Smooth muscle cell (in vitro differentiated cells): ENCODE measurements at regions not wholly inside any gene's neighbourhood (a gene's known extent, or its start where the extent isn't known, plus 50 kb on each side); places are given as distances from the start of the nearest gene placed in this dataset.
A peak's percentile ranks its signal among the peaks of the same experiment; 100 is the strongest.

Experiments
- DNase-seq: peaks from one replicate; lab custom pipeline; 2025; ENCODE audit not compliant: unreplicated experiment; lab: John Stamatoyannopoulos, UW
- H2AFZ ChIP-seq: fragments of 200-600 bp; sonication (generic); 2 replicates; pipeline ENCODE4 v1.6.0; 2016; ENCODE audit warnings: antibody characterized with exemption, low read depth, mild to moderate bottlenecking
- H3F3A ChIP-seq: fragments of 200-600 bp; sonication (generic); 2 replicates; pipeline ENCODE4 v1.6.0; 2017; ENCODE audit warnings: antibody characterized with exemption, low read depth
- H3K27ac ChIP-seq: fragments of 200-600 bp; sonication (generic); 2 replicates; pipeline ENCODE4 v1.5.1; 2016; ENCODE audit warnings: low read depth, mild to moderate bottlenecking
- H3K27me3 ChIP-seq: fragments of 200-600 bp; sonication (generic); 2 replicates; pipeline ENCODE4 v1.6.1; 2016; ENCODE audit warnings: low read depth, mild to moderate bottlenecking
- H3K36me3 ChIP-seq: fragments of 200-600 bp; sonication (generic); 2 replicates; pipeline ENCODE4 v1.5.1; 2016; ENCODE audit warnings: low read depth
- H3K4me1 ChIP-seq: fragments of 200-600 bp; sonication (generic); 2 replicates; pipeline ENCODE4 v1.5.1; 2016; ENCODE audit warnings: low read depth
- H3K4me2 ChIP-seq: fragments of 200-600 bp; sonication (generic); 2 replicates; pipeline ENCODE4 v1.6.0; 2016; ENCODE audit warnings: mild to moderate bottlenecking
- H3K4me3 ChIP-seq: fragments of 200-600 bp; sonication (generic); 2 replicates; pipeline ENCODE4 v1.5.1; 2016; ENCODE audit warnings: mild to moderate bottlenecking
- H3K79me2 ChIP-seq: fragments of 200-600 bp; sonication (generic); 2 replicates; pipeline ENCODE4 v1.6.0; 2016; ENCODE audit warnings: low read depth, mild to moderate bottlenecking
- H3K9ac ChIP-seq: fragments of 200-600 bp; sonication (generic); 2 replicates; pipeline ENCODE4 v1.6.0; 2016; ENCODE audit warnings: low read depth
- H3K9me3 ChIP-seq: fragments of 200-600 bp; sonication (generic); replicated peaks from 2 replicates; pipeline ENCODE4 v1.5.1; 2016; ENCODE audit warnings: low read depth
- H4K20me1 ChIP-seq: fragments of 200-600 bp; sonication (generic); 2 replicates; pipeline ENCODE4 v1.6.0; 2016; ENCODE audit warnings: low read depth
- CTCF ChIP-seq: fragments of 200-600 bp; sonication (generic); IDR thresholded peaks from 2 replicates; pipeline ENCODE4 v1.5.1; 2017; ENCODE audit warnings: borderline replicate concordance, mild to moderate bottlenecking, antibody characterized with exemption; ENCODE audit not compliant: insufficient read depth, poor library complexity, severe bottlenecking
- WGBS: methylation state at CpG from one replicate; pipeline ENCODE4 v1.1.7; 2016; ENCODE audit warnings: low lambda C conversion rate; 5-methylcytosine and 5-hydroxymethylcytosine counted together

- Histone ChIP-seq H3K9me3 (no peaks in the 10 kb centered on the region), H3K79me2 (no peaks in the 10 kb centered on the region), H3K4me2 (no peak overlapping the region), H3K9ac (no peak overlapping the region), H3K27ac (no peak overlapping the region), H3K4me3 (no peak overlapping the region), H2AFZ (no peak overlapping the region), H3K36me3 (no peaks in the 10 kb centered on the region), H3F3A (no peaks in the 10 kb centered on the region), H4K20me1 (no peaks in the 10 kb centered on the region), H3K27me3 (no peaks in the 10 kb centered on the region), H3K4me1 (no peaks in the 10 kb centered on the region)
- no peak for TF ChIP-seq CTCF
- no peak for DNase-seq
These were observed 416.1 kb upstream of the IZUMO3 start for GRCh38 chr9:24961762-24962161.

GRCh38 chr9:24953070-24953469 lies 407.4 kb upstream of the IZUMO3 start:
- Histone ChIP-seq H2AFZ (no peak overlapping the region), H3K27ac (no peak overlapping the region), H4K20me1 (no peaks in the 10 kb centered on the region), H3K36me3 (no peaks in the 10 kb centered on the region), H3K27me3 (no peaks in the 10 kb centered on the region), H3K4me1 (no peaks in the 10 kb centered on the region), H3F3A (no peaks in the 10 kb centered on the region), H3K9me3 (no peaks in the 10 kb centered on the region), H3K79me2 (no peaks in the 10 kb centered on the region), H3K4me2 (no peak overlapping the region), H3K9ac (no peak overlapping the region), H3K4me3 (no peak overlapping the region)
- no peak for DNase-seq
- no peak for TF ChIP-seq CTCF
- 92% methylated on average over 1 of the region's 1 CpG for WGBS

- H2AFZ ChIP-seq, result peak overlapping the region; percentile 20
- H3K9me3 ChIP-seq, result no peaks in the 10 kb centered on the region
- no peaks in the 10 kb centered on the region for H3K36me3 ChIP-seq
- H3K9ac ChIP-seq, result no peak overlapping the region
- H3K27me3 ChIP-seq, result no peaks in the 10 kb centered on the region
- H3K4me2 ChIP-seq, result no peak overlapping the region
- H3F3A ChIP-seq, result no peaks in the 10 kb centered on the region
- no peaks in the 10 kb centered on the region for H3K79me2 ChIP-seq
- TF ChIP-seq CTCF, result no peak
- no peaks in the 10 kb centered on the region for H4K20me1 ChIP-seq
- WGBS, result 62% methylated on average over 5 of the region's 5 CpGs
- H3K4me3 ChIP-seq, result no peak overlapping the region
- no peak for DNase-seq
- no peak overlapping the region for H3K27ac ChIP-seq
- H3K4me1 ChIP-seq, result no peaks in the 10 kb centered on the region
These were observed 393.6 kb upstream of the IZUMO3 start for GRCh38 chr9:24939109-24939850.

GRCh38 chr9:24936117-24936516 lies 390.4 kb upstream of the IZUMO3 start:
- no peaks in the 10 kb centered on the region for H3F3A ChIP-seq
- H3K4me3 ChIP-seq, result no peak overlapping the region
- no peaks in the 10 kb centered on the region for H3K4me1 ChIP-seq
- DNase-seq, result no peak
- H4K20me1 ChIP-seq, result no peaks in the 10 kb centered on the region
- H3K9me3 ChIP-seq, result no peaks in the 10 kb centered on the region
- H3K9ac ChIP-seq, result no peak overlapping the region
- no peaks in the 10 kb centered on the region for H3K79me2 ChIP-seq
- no peaks in the 10 kb centered on the region for H3K27me3 ChIP-seq
- H3K27ac ChIP-seq, result no peak overlapping the region
- WGBS, result 95% methylated on average over 3 of the region's 3 CpGs
- TF ChIP-seq CTCF, result no peak
- no peak overlapping the region for H2AFZ ChIP-seq
- H3K4me2 ChIP-seq, result no peak overlapping the region
- no peaks in the 10 kb centered on the region for H3K36me3 ChIP-seq
